ENCODE measurements at regions not wholly inside any gene's neighbourhood (a gene's known extent, or its start where the extent isn't known, plus 50 kb on each side); places are given as distances from the start of the nearest gene placed in this dataset.

GRCh38 chr6:159616456-159616855 is 76.6 kb downstream of the SOD2 start:
- TF ChIP-seq CTCF (IDR thresholded peaks at IDR 0.05 in 8 of 11, conservative IDR thresholded peaks at IDR 0.05 in 3 of 11) (no peak), POLR2AphosphoS5 (IDR thresholded peaks at IDR 0.05) (no peak)

All from spleen (tissue), 7 donors.